Right lobe of liver (tissue), 4 donors: ENCODE measurements at regions not wholly inside any gene's neighbourhood (a gene's known extent, or its start where the extent isn't known, plus 50 kb on each side); places are given as distances from the start of the nearest gene placed in this dataset.

Experiments used
- CTCF ChIP-seq, 4 donors: fragments of 200-600 bp in 3 of 4; fragments of 450-650 bp in 1 of 4; IDR thresholded peaks; one replicate each; pipeline versions ENCODE4 v1.5.1 to v1.8.0; 2016 to 2022; ENCODE audit warnings: antibody characterized with exemption in 4 of 4, mild to moderate bottlenecking in 2 of 4
- POLR2A ChIP-seq: fragments of 450-650 bp; IDR thresholded peaks from one replicate; pipeline ENCODE4 v1.6.1; 2017; ENCODE audit warnings: antibody characterized with exemption, mild to moderate bottlenecking
- donor health status: DM: no; HTN: no; CAD: no.
- donor health status: DM: no; HTN: no; CAD: no.
- donor health status: DM: no; HTN: yes; CAD: no.

DNA sequence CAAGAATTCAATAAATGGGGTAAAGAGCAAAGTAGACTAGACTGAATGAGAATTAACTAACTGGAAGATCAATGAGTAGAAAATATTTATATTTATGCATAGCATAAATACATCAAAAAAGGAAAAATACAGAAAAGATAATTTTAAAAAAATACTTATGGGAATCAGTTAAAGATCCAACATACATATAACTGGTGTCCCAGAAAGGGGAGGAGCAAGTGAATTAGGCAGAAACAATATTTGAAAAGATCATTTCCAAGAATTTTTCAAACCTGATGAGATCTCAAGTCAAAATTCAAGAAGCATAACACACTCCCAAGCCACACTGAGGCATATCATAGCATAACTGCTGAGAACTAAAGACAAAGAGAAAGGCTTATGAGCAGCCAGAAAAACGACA is 62.7 kb upstream of the SHISAL1 start:
- TF ChIP-seq POLR2A (no peak), CTCF (IDR thresholded peaks at IDR 0.05) (no peak)
